Activated CD8-positive, alpha-beta memory T cell treated with anti-CD3 and anti-CD28 coated beads for 24 hours (primary cell): ENCODE measurements at regions not wholly inside any gene's neighbourhood (a gene's known extent, or its start where the extent isn't known, plus 50 kb on each side); places are given as distances from the start of the nearest gene placed in this dataset.

ENCODE experiments used
- DNase-seq: peaks from one replicate; pipeline ENCODE4 v3.0.0-alpha.2; 2020

DNA sequence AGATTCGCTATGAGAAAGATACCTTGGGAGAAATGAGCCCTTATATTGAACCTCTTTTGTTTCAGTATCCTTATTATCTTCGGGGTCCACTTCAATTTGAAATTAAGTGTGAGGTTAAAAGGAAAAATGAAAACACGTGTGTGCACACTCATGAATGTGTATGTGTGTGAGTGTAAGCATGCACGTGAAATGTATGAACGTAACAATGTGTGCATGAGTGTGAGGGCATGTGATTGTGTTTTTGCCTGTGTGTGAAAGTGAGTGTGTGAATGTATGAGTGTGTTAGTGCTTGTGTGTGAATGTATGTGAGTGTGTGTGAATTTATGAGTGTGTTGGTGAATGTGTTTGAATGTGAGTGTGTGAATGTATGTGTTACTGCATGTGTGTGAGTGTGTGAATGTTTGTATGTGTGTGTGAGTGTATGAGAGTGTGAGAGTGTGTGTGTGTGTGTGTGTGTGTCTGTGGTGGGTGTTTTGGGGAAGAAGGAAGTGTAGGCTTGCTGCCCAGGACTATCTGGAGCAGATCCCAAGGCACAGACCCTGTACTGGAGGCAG, 224.0 kb upstream of the CDH13 start:
- DNase-seq = no peak

- no peak for DNase-seq
Measured at GRCh38 chr16:82400046-82400445, 226.7 kb upstream of the CDH13 start.

- DNase-seq = no peak
Measured at GRCh38 chr16:82396509-82396908, 226.5 kb upstream of the MPHOSPH6 start.

GRCh38 chr16:82395212-82395611, 225.2 kb upstream of the MPHOSPH6 start:
- DNase-seq = no peak

- no peak for DNase-seq
Measured at GRCh38 chr16:82391690-82392089, 221.7 kb upstream of the MPHOSPH6 start.

- DNase-seq = no peak
Measured at GRCh38 chr16:82389956-82390650, 220.1 kb upstream of the MPHOSPH6 start.

DNA sequence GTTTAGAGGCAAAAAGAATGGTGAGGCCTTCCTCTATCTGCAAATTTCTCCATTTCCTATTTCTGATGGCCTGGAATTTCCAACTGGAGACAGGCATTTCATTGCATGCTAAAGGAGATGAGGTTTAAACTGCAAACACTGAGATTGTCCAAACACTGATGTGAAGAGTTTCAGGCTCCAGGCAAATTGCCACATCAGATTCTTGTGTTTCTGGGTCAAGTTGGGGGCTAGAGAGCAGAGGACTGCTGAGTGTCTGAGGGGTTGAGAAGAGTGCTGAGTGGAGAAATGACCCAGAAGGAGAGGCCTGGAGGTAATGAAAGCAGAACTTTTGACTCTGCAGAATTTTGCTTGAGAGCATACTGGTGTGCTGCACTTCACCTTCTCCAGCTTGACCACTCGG, 216.7 kb upstream of the MPHOSPH6 start:
- no peak for DNase-seq

GRCh38 chr16:82384949-82385348, 214.9 kb upstream of the MPHOSPH6 start:
- no peak for DNase-seq

- no peak for DNase-seq
Measured at GRCh38 chr16:82384017-82384416, 214.0 kb upstream of the MPHOSPH6 start.

GRCh38 chr16:82382521-82382920, 212.5 kb upstream of the MPHOSPH6 start:
- DNase-seq = no peak

GRCh38 chr16:82379551-82379950, 209.5 kb upstream of the MPHOSPH6 start:
- DNase-seq = no peak

DNA sequence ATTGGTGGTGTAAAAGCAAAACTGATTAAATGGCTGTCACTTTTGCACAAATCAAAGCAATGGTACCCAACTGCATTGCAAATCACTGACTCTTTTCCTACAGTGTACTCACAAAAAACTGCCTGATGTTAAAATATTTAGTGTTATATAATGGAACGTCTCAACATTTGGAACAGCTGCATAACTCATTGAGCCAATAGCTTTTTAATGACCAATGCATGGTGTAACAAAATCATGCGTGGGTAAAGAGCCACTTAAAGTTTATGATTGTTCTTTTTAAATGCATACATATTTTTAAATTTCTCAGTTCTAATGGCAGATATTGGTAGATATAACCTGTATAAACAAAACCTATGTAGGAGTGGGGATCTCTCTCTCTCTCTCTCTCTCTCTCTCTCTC, 204.0 kb upstream of the MPHOSPH6 start:
- no peak for DNase-seq

GRCh38 chr16:82370282-82370681, 200.3 kb upstream of the MPHOSPH6 start:
- no peak for DNase-seq

GRCh38 chr16:82368041-82368440, 198.0 kb upstream of the MPHOSPH6 start:
- DNase-seq = no peak

DNA sequence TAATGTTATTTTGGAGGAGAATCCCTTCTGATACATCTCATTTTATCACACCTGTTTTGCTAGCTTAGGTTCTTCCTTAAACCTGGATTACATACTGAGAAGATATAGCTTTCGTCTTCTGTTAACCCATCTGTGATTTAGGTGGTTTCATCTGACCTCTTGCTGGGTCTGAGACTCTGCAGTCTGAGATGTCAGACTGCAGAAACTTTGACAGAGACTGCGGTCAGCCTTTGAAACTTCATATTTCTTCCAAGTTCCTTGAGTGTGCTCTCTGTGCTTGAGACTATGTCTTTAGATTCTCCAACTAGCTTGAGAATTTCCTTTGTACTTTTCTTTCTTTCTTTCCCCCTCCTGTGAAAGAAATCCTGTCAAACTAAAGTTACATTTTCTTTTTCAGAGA, 196.4 kb upstream of the MPHOSPH6 start:
- no peak for DNase-seq

DNA sequence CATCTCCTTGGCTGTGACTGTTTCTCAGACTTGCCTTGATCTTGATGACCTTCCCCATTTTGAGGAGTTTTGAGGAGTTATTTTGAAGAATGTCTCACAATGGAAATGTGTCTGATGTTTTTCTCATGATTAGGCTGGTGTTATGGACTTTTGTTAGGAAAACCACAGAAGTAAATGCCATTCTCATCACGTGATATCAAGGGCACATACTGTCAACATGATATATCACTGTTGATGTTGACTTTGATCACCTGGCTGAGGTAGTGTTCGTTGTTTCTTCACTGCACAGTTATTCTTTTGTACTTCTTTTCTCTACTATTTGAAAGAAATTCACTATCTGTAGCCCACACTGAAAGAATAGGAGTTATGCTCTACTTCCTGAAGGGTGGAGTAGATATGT, 194.7 kb upstream of the MPHOSPH6 start:
- no peak for DNase-seq

- DNase-seq = no peak
Measured at GRCh38 chr16:82363026-82363816, 193.2 kb upstream of the MPHOSPH6 start.

- no peak for DNase-seq
Measured at GRCh38 chr16:82361885-82362284, 191.9 kb upstream of the MPHOSPH6 start.

DNA sequence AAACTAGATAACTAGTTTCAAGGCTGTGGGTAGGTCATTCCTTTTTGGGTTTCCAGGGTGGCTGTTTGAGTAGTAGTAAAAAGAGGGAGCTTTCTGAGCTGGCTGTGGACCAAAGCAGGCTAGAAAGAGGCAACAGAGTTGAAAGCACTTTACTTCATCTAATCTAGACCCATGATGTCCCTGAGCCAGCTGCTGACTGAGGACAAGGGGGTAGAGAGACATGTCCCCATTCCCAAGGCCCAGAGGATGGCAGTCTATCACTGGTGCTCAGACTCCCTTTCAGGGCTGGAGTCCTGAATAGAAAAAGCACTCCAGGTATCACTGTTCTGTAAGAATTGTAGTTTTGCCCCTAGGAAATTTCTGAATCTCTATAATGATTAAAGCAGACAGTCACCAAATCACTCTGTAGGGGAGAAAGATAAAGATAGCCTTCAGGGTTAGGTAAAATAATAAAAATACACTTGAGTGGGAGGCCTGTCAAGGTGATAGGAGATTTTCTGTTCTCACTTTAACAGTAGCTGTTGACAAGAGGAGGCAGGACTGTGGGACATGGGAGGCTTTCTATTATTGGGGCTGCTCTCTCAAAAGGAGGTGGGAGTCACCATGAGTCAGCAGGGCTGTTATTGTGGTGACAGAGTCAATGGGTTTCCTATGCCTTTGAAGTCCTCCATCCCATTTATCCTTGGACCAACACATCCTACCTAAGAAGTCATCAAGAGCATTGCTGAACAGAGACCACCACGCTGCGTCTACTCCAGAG, 190.2 kb upstream of the MPHOSPH6 start:
- DNase-seq = no peak

- no peak for DNase-seq
Measured at GRCh38 chr16:82358606-82359221, 188.7 kb upstream of the MPHOSPH6 start.

DNA sequence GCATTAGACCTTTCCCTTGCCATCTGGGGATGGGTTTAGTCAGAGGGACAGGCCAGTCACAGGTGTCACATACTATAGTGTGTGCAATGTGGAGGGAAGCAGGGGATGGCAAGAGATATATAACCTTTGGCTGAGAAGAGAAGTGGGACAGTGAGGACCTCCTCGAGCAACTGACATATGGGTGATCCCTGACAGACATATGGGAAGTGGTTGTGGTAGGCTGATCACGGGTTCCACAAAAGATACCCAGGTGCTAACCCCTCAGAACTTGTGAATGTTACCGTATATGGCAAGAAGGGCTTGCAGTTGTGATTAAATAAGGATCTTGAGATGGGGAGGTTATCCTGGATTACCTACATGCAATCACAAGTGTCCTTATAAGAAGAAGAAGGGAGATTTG, 188.1 kb upstream of the MPHOSPH6 start:
- DNase-seq = no peak

- DNase-seq = no peak
Measured at GRCh38 chr16:82357237-82357636, 187.2 kb upstream of the MPHOSPH6 start.

- no peak for DNase-seq
Measured at GRCh38 chr16:82350560-82350959, 180.5 kb upstream of the MPHOSPH6 start.
